ENCODE measurements at regions not wholly inside any gene's neighbourhood (a gene's known extent, or its start where the extent isn't known, plus 50 kb on each side); places are given as distances from the start of the nearest gene placed in this dataset.

GRCh38 chr1:232464325-232464724 is 165.6 kb downstream of the SIPA1L2 start:
- TF ChIP-seq CTCF (conservative IDR thresholded peaks at IDR 0.05; ENCODE audit: low read depth, low read length) (no peak), EZH2 (IDR thresholded peaks at IDR 0.05; ENCODE audit: borderline replicate concordance, low read depth, low read length, poor library complexity, severe bottlenecking) (no peak)
